Ishikawa (cell line): ENCODE measurements at regions not wholly inside any gene's neighbourhood (a gene's known extent, or its start where the extent isn't known, plus 50 kb on each side); places are given as distances from the start of the nearest gene placed in this dataset.

Experiments
- EP300 ChIP-seq: IDR thresholded peaks from 2 replicates; pipeline ENCODE4 v1.6.1; 2012; ENCODE audit warnings: borderline replicate concordance
- FOXM1 ChIP-seq: IDR thresholded peaks from 2 replicates; pipeline ENCODE4 v1.6.1; 2012; ENCODE audit warnings: low read depth, borderline replicate concordance
- NFIC ChIP-seq: IDR thresholded peaks from 2 replicates; pipeline ENCODE4 v1.6.1; 2012
- TCF12 ChIP-seq: IDR thresholded peaks from 2 replicates; pipeline ENCODE4 v1.6.1; 2012; ENCODE audit warnings: low read depth

DNA sequence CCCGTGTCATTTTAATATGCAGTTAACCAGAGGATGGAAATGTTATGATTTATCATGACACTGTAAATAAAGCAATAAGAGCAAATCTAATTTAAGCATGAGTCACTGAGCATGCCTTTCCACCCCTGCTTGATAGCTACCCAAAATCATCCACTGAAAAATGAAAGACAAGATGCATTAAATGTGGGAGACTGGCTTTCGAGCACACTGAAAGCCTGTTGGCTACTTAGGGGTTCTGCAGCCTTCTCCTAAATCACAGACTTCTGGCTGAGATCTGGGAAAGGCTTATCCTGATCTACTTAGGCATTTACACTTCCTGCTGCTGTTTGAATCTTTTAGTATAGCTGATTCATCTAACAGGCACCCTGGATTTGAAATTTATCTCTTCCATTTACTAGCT lies 778.3 kb upstream of the CDH7 start:
- TF ChIP-seq FOXM1 (no peak), EP300 (no peak), NFIC (no peak), TCF12 (no peak)
